NCI-H2196 treated with DMSO at 0.1 percent for 48 hours (cell line): ENCODE measurements at regions not wholly inside any gene's neighbourhood (a gene's known extent, or its start where the extent isn't known, plus 50 kb on each side); places are given as distances from the start of the nearest gene placed in this dataset.
"Not testable (repeated sequence)": the region's sequence is repeated elsewhere in the genome, so short reads cannot be mapped to it uniquely, and the experiment has no call there.

ENCODE experiments used
- DNase-seq: peaks from one replicate; lab custom pipeline; 2025; ENCODE audit not compliant: unreplicated experiment; lab: John Stamatoyannopoulos, UW

GRCh38 chr3:124303305-124303910 is 311.5 kb upstream of the ROPN1 start:
- DNase-seq, result no peak

- no peak for DNase-seq
Measured at GRCh38 chr3:124306665-124307064, 314.7 kb upstream of the ROPN1 start.

- DNase-seq, result no peak
Measured at GRCh38 chr3:124313621-124314020, 321.7 kb upstream of the ROPN1 start.

- DNase-seq, result no peak
Measured at GRCh38 chr3:124315215-124316033, 323.5 kb upstream of the ROPN1 start.

- no peak for DNase-seq
Measured at GRCh38 chr3:124316034-124316287, 324.0 kb upstream of the ROPN1 start.

- DNase-seq, result no peak
Measured at GRCh38 chr3:124318014-124318413, 326.1 kb upstream of the ROPN1 start.

GRCh38 chr3:124318656-124319055 is 326.7 kb upstream of the ROPN1 start:
- no peak for DNase-seq

GRCh38 chr3:124320976-124321375 is 329.1 kb upstream of the ROPN1 start:
- DNase-seq, result no peak

GRCh38 chr3:124322309-124322880 is 330.5 kb upstream of the ROPN1 start:
- no peak for DNase-seq

- DNase-seq, result no peak
Measured at GRCh38 chr3:124322966-124323365, 331.0 kb upstream of the ROPN1 start.

- DNase-seq, result no peak
Measured at GRCh38 chr3:124325248-124325647, 333.3 kb upstream of the ROPN1 start.

- DNase-seq, result no peak
Measured at GRCh38 chr3:124329723-124330122, 337.8 kb upstream of the ROPN1 start.

- DNase-seq, result no peak
Measured at GRCh38 chr3:124333931-124334640, 342.2 kb upstream of the ROPN1 start.

GRCh38 chr3:124336067-124336656 is 344.2 kb upstream of the ROPN1 start:
- DNase-seq, result no peak

- DNase-seq, result no peak
Measured at GRCh38 chr3:124345845-124346244, 353.9 kb upstream of the ROPN1 start.

- DNase-seq, result no peak
Measured at GRCh38 chr3:124346487-124346886, 354.6 kb upstream of the ROPN1 start.

- no peak for DNase-seq
Measured at GRCh38 chr3:124347418-124347817, 355.5 kb upstream of the ROPN1 start.

- DNase-seq, result not testable (repeated sequence)
Measured at GRCh38 chr3:124348555-124348954, 356.6 kb upstream of the ROPN1 start.

GRCh38 chr3:124351430-124352148 is 359.7 kb upstream of the ROPN1 start:
- peak; percentile 45 for DNase-seq

- DNase-seq, result no peak
Measured at GRCh38 chr3:124352149-124352539, 360.2 kb upstream of the ROPN1 start.

- no peak for DNase-seq
Measured at GRCh38 chr3:124353691-124354090, 361.8 kb upstream of the ROPN1 start.
